ENCODE measurements at regions not wholly inside any gene's neighbourhood (a gene's known extent, or its start where the extent isn't known, plus 50 kb on each side); places are given as distances from the start of the nearest gene placed in this dataset.

- Histone ChIP-seq H3K79me2 (ENCODE audit: insufficient read depth, low read length) (no peaks in the 10 kb centered on the region), H3K4me1 (ENCODE audit: control insufficient read depth in 1 of 2, insufficient read depth in 2 of 2, low read length in 2 of 2) (peaks cover 20 to 28% of the 10 kb centered on the region in 2 experiments), H4K20me1 (ENCODE audit: insufficient read depth) (no peaks in the 10 kb centered on the region), H3K9me3 (ENCODE audit: control insufficient read depth in 1 of 2, insufficient read depth in 1 of 2, low read depth in 1 of 2, low read length in 2 of 2) (no peaks in the 10 kb centered on the region), H2AFZ (ENCODE audit: low read depth, low read length, poor library complexity, severe bottlenecking) (peak overlapping the region; percentile 47), H3K4me3 (replicated peaks in 1 of 2; ENCODE audit: low read depth in 1 of 2, low read length in 2 of 2) (no peak overlapping the region), H3K9me2 (ENCODE audit: insufficient read depth) (no peaks in the 10 kb centered on the region), H3K4me2 (ENCODE audit: low read length) (no peak overlapping the region), H3K36me3 (ENCODE audit: control insufficient read depth in 1 of 2, insufficient read depth in 2 of 2, low read length in 2 of 2) (no peaks in the 10 kb centered on the region), H3K27me3 (ENCODE audit: insufficient read depth, low read length) (no peaks in the 10 kb centered on the region), H3K27ac (ENCODE audit: low read depth, low read length) (no peak overlapping the region), H3K9ac (ENCODE audit: low read length) (no peak overlapping the region)
- BruUV-seq (replicated peaks), result no TSS peak
- intact Hi-C loops (cut with micrococcal nuclease), result no loop called here
- DNase-seq (ENCODE audit: low read depth, low spot score) (no peak), ATAC-seq (no peak)
- no peak for TF ChIP-seq ZBTB33 (IDR thresholded peaks at IDR 0.05; ENCODE audit: extremely low read depth, insufficient replicate concordance, low read length)
- POLR2A ChIA-PET, result interaction anchor here (2.1 kb wide), 1 partner anchor 11 kb away, joined by 7 read pairs; no protein-coding TSS in a partner anchor
- RAD21 ChIA-PET (ENCODE audit: low non-redundant PET in 1 of 2, low total read pairs in 2 of 2, uncharacterized antibody in 2 of 2, unreplicated experiment in 2 of 2), result no interaction called here
- CTCF ChIA-PET, result interaction anchor here (0.7 kb wide), 1 partner anchor 11 kb away, joined by 3 read pairs; no protein-coding TSS in a partner anchor
These were observed 274.6 kb downstream of the CDH20 start for GRCh38 chr18:61607867-61608266.

- no peaks in the 10 kb centered on the region for H3K79me2 ChIP-seq (ENCODE audit: insufficient read depth, low read length)
- peak; percentile 81 for DNase-seq (ENCODE audit: low read depth, low spot score)
- no peaks in the 10 kb centered on the region for H3K9me3 ChIP-seq (ENCODE audit: control insufficient read depth in 1 of 2, insufficient read depth in 1 of 2, low read depth in 1 of 2, low read length in 2 of 2)
- H3K4me3 ChIP-seq (replicated peaks in 1 of 2; ENCODE audit: low read depth in 1 of 2, low read length in 2 of 2), result peak overlapping the region; percentile 30 to 51
- H3K27ac ChIP-seq (ENCODE audit: low read depth, low read length), result no peak overlapping the region
- H4K20me1 ChIP-seq (ENCODE audit: insufficient read depth), result no peaks in the 10 kb centered on the region
- POLR2A ChIA-PET, result interaction anchor here (2.1 kb wide), 1 partner anchor 10 kb away, joined by 7 read pairs; no protein-coding TSS in a partner anchor
- peak overlapping the region; percentile 8 for H2AFZ ChIP-seq (ENCODE audit: low read depth, low read length, poor library complexity, severe bottlenecking)
- peak overlapping the region; percentile 79 for H3K4me2 ChIP-seq (ENCODE audit: low read length)
- CTCF ChIA-PET, result interaction anchor here (0.9 to 1.4 kb wide), 3 partner anchors 25 to 525 kb away, joined by 3 read pairs; no protein-coding TSS in a partner anchor
- RAD21 ChIA-PET (ENCODE audit: low non-redundant PET in 1 of 2, low total read pairs in 2 of 2, uncharacterized antibody in 2 of 2, unreplicated experiment in 2 of 2), result interaction anchor here in 1 of 2 experiments (0.7 kb wide), 1 partner anchor 946 kb away, joined by 6 read pairs; no protein-coding TSS in a partner anchor
- H3K27me3 ChIP-seq (ENCODE audit: insufficient read depth, low read length), result no peaks in the 10 kb centered on the region
- no TSS peak for BruUV-seq (replicated peaks)
- no peaks in the 10 kb centered on the region for H3K9me2 ChIP-seq (ENCODE audit: insufficient read depth)
- intact Hi-C loops (cut with micrococcal nuclease), result no loop called here
- H3K9ac ChIP-seq (ENCODE audit: low read length), result peak overlapping the region; percentile 38
- ATAC-seq, result peak; percentile 96
- no peaks in the 10 kb centered on the region for H3K36me3 ChIP-seq (ENCODE audit: control insufficient read depth in 1 of 2, insufficient read depth in 2 of 2, low read length in 2 of 2)
- H3K4me1 ChIP-seq (ENCODE audit: control insufficient read depth in 1 of 2, insufficient read depth in 2 of 2, low read length in 2 of 2), result peaks cover 25 to 39% of the 10 kb centered on the region in 2 experiments
- TF ChIP-seq POLR2A (IDR thresholded peaks at IDR 0.05; ENCODE audit: borderline replicate concordance, extremely low read depth, insufficient read depth, insufficient read length), result no peak
- TF ChIP-seq ATF3 (IDR thresholded peaks at IDR 0.05), result no peak
- TF ChIP-seq ZBTB33 (IDR thresholded peaks at IDR 0.05; ENCODE audit: extremely low read depth, insufficient replicate concordance, low read length), result no peak
- TF ChIP-seq CTCF (IDR thresholded peaks at IDR 0.05 in 2 of 3, conservative IDR thresholded peaks at IDR 0.05 in 1 of 3; ENCODE audit: borderline replicate concordance in 1 of 3, insufficient read depth in 1 of 3, low read depth in 2 of 3, low read length in 2 of 3), result no peak
- TF ChIP-seq FOSL1 (IDR thresholded peaks at IDR 0.05; ENCODE audit: low read depth), result peak; percentile 74
- no peak for TF ChIP-seq YY1 (IDR thresholded peaks at IDR 0.05; ENCODE audit: extremely low read depth, insufficient replicate concordance, low read depth, low read length)
- TF ChIP-seq REST (IDR thresholded peaks at IDR 0.05; ENCODE audit: low read depth), result no peak
These were observed 273.5 kb downstream of the CDH20 start for GRCh38 chr18:61606759-61607158.

Measured in HCT116 (cell line).